ENCODE measurements at regions not wholly inside any gene's neighbourhood (a gene's known extent, or its start where the extent isn't known, plus 50 kb on each side); places are given as distances from the start of the nearest gene placed in this dataset.

DNA sequence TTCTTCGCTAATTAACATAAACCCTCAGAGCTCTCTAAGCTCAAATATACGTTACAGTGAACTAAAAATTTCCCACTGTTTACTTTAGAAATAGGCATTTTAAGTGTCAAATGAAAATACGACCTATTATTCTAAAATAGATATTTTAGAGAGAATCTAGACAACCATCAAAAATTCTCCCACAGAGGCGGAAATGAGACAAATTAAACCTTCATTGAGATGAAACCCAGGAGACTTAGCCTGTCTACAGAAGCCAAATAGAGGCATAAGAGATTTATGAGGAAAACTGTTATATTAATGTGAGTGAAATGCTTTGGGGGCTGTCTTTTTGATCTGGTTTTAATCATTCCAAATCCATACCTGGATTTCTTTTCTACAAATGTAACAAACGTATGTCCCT lies 232.0 kb upstream of the GRIA4 start:
- TF ChIP-seq, protein P1, sequence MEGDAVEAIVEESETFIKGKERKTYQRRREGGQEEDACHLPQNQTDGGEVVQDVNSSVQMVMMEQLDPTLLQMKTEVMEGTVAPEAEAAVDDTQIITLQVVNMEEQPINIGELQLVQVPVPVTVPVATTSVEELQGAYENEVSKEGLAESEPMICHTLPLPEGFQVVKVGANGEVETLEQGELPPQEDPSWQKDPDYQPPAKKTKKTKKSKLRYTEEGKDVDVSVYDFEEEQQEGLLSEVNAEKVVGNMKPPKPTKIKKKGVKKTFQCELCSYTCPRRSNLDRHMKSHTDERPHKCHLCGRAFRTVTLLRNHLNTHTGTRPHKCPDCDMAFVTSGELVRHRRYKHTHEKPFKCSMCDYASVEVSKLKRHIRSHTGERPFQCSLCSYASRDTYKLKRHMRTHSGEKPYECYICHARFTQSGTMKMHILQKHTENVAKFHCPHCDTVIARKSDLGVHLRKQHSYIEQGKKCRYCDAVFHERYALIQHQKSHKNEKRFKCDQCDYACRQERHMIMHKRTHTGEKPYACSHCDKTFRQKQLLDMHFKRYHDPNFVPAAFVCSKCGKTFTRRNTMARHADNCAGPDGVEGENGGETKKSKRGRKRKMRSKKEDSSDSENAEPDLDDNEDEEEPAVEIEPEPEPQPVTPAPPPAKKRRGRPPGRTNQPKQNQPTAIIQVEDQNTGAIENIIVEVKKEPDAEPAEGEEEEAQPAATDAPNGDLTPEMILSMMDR (IDR thresholded peaks at IDR 0.05), result no peak
- intact Hi-C loops (cut with DNase I), result no loop called here
- no peak for DNase-seq
- ATAC-seq, result no peak
- Histone ChIP-seq H3K27ac (no peak overlapping the region), H3K4me3 (no peak overlapping the region), H3K9me3 (no peaks in the 10 kb centered on the region), H3K36me3 (no peaks in the 10 kb centered on the region), H3K4me1 (no peaks in the 10 kb centered on the region), H3K27me3 (no peaks in the 10 kb centered on the region)

DNA sequence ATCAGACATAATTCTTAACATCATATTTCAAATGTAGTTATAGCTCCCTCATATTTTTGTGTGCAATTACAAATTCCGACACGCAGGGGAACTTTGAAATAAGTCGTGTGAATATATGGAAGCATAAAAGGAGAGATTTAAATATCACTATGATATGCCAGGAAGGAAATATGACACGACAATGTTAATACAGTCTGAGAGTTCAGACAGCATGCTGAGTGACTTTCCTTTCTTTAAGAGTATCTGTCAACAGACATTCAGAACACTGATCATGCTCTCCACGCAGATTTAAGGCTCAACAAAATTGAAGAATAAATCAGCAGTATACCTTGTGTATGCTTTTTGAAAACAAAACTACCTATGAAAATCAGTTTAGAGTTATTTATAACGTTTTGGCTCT lies 232.6 kb upstream of the CARD18 start:
- no peak for ATAC-seq
- H3K27me3 ChIP-seq, result no peaks in the 10 kb centered on the region
- DNase-seq, result no peak
- intact Hi-C loops (cut with DNase I), result no loop called here
- H3K4me3 ChIP-seq, result no peak overlapping the region
- no peak overlapping the region for H3K27ac ChIP-seq
- TF ChIP-seq, protein P1 (IDR thresholded peaks at IDR 0.05), result no peak
- H3K36me3 ChIP-seq, result no peaks in the 10 kb centered on the region
- H3K4me1 ChIP-seq, result no peaks in the 10 kb centered on the region
- H3K9me3 ChIP-seq, result no peaks in the 10 kb centered on the region

DNA sequence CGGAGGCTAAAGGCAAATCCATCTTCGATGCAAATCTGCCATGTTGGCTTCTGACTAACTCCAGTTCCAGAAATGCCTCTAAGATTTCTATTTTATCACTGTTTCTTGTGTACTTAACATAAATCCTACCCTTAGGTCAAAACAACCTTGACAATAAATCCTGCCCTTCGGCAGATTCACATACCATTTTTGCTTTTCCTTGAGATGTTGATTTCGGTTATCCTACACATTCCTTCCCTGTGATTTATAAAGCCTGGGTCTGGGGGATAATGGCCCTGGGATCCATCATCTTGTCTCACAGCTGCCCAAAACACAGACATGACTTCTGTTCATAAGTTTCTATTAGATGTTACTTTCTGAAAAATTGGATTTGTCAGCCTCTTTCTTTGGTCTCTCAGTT lies 231.7 kb upstream of the CARD18 start:
- Histone ChIP-seq H3K4me3 (no peak overlapping the region), H3K27ac (no peak overlapping the region), H3K36me3 (no peaks in the 10 kb centered on the region), H3K27me3 (no peaks in the 10 kb centered on the region), H3K9me3 (no peaks in the 10 kb centered on the region), H3K4me1 (no peaks in the 10 kb centered on the region)
- intact Hi-C loops (cut with DNase I), result no loop called here
- TF ChIP-seq, protein P1 (IDR thresholded peaks at IDR 0.05), result no peak
- no peak for DNase-seq
- ATAC-seq, result no peak

DNA sequence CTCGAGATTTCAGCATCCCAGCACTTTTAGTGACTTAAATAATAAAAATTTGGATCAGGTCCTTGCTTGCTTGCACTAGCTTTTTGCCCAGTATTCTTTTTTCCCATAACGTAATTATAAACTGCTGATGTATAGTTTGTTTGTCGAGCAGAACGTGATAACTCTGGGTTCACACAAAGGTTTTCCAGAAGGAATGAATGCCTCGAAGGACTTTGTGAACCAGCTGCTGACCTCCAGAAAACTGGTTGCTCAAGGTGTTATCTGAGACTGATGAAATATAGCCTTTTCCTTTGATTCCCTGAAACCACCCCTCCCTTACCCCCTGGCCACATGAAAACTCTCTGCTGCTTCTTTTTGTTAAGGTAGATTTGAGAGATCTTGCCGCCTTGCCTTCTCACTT lies 229.1 kb upstream of the CARD18 start:
- TF ChIP-seq, protein P1 (IDR thresholded peaks at IDR 0.05), result no peak
- ATAC-seq, result no peak
- H3K27me3 ChIP-seq, result no peaks in the 10 kb centered on the region
- H3K36me3 ChIP-seq, result no peaks in the 10 kb centered on the region
- no peaks in the 10 kb centered on the region for H3K9me3 ChIP-seq
- no peak overlapping the region for H3K4me3 ChIP-seq
- no peak for DNase-seq
- H3K4me1 ChIP-seq, result no peaks in the 10 kb centered on the region
- intact Hi-C loops (cut with DNase I), result no loop called here
- H3K27ac ChIP-seq, result no peak overlapping the region

DNA sequence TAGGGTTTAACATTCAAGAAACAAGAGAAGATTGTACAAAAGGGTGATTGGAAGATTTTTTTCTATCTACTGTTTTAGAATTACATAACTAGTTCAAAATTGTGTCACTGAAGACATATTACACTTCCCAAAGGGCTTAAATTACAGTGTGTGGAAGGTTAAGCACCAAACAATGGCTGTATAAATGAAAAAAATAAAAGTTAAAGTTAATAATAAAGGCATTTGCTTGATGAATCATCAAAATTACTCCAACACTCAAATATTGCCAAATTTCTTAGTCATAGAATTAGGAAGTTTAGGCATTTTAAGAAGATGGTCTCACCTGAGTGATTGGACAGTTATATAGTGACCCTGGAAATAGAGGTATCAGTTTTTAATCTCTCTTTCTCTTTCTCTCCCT lies 227.6 kb upstream of the CARD18 start:
- H3K27me3 ChIP-seq, result no peaks in the 10 kb centered on the region
- H3K4me1 ChIP-seq, result no peaks in the 10 kb centered on the region
- H3K36me3 ChIP-seq, result no peaks in the 10 kb centered on the region
- no peak overlapping the region for H3K4me3 ChIP-seq
- H3K9me3 ChIP-seq, result no peaks in the 10 kb centered on the region
- ATAC-seq (no peak), DNase-seq (no peak)
- intact Hi-C loops (cut with DNase I), result no loop called here
- TF ChIP-seq, protein P1 (IDR thresholded peaks at IDR 0.05), result no peak
- H3K27ac ChIP-seq, result no peak overlapping the region

DNA sequence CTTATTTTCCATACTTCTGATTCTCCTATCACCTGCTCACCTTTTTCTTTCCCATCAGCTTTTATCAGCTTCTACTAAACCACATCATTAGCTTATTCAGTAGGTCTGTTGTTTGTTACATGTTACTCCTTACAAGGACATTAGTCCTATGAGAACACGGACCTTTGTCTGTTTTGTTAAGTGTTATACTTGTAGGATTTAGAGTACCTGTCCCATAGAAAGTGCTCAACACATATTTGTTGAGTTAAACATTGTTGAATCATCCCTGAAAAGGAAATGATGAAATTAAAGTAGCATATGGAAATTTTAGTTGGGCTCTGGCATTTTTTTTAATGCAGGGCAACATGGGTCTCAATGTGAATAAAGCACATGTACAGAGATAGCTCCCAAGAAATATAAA lies 222.1 kb upstream of the CARD18 start:
- TF ChIP-seq, protein P1 (IDR thresholded peaks at IDR 0.05), result no peak
- intact Hi-C loops (cut with DNase I), result no loop called here
- H3K27ac ChIP-seq, result no peak overlapping the region
- H3K27me3 ChIP-seq, result no peaks in the 10 kb centered on the region
- H3K4me3 ChIP-seq, result no peak overlapping the region
- H3K36me3 ChIP-seq, result no peaks in the 10 kb centered on the region
- ATAC-seq (no peak), DNase-seq (no peak)
- no peaks in the 10 kb centered on the region for H3K9me3 ChIP-seq
- no peaks in the 10 kb centered on the region for H3K4me1 ChIP-seq
